ENCODE measurements at regions not wholly inside any gene's neighbourhood (a gene's known extent, or its start where the extent isn't known, plus 50 kb on each side); places are given as distances from the start of the nearest gene placed in this dataset.
A peak's percentile ranks its signal among the peaks of the same experiment; 100 is the strongest.
"Not testable (repeated sequence)": the region's sequence is repeated elsewhere in the genome, so short reads cannot be mapped to it uniquely, and the experiment has no call there.

DNA sequence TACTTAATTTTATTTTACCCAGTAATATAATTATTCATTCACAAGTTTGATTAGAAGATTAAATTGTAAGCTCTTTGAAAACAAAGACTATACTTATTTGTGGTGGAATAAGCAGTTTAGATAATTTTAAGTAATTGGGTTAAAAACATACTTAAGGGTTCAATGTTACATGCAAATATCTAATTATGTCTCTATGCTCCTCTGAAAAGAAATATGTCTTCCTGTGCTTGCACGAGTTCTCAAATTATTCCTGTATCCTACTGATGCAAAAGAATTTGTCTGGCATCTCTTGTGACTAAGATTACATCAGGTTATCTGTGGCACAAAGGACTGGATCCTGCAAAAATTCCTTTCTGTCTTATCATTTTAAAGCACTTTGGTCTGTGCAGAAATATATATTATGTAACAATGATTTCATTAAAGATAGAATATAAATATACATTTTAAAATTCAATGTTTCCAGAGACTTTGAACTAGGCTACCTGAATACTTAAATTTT, 416.7 kb downstream of the COL11A1 start:
- no peak for DNase-seq (ENCODE audit: low read depth, low spot score)
- H3K4me3 ChIP-seq (ENCODE audit: low read length): no peak overlapping the region

- DNase-seq (ENCODE audit: low read depth, low spot score): no peak
- no peak overlapping the region for H3K4me3 ChIP-seq (ENCODE audit: low read length)
Measured at GRCh38 chr1:102687383-102687782, 420.9 kb downstream of the COL11A1 start.

DNA sequence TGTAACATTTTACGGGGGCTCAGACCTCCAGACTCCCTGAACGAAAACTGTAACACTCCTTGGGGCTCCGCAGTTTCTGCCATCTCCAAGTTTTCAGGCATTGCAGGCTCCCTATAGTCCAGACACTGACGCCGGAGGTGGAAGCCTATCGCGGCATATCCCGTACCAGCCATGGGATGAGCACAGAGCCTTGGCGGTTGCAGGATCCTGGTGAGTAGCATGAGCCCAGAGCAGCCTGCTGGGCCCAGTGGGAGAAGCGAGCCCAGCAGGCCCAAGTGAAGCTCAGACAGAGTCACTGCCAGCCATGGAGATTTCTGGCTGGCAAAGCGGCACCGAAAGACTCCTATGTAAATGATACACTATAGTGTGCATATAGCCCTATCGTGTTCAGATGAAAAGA, 446.8 kb downstream of the COL11A1 start:
- no peak for DNase-seq (ENCODE audit: low read depth, low spot score)
- no peak overlapping the region for H3K4me3 ChIP-seq (ENCODE audit: low read length)

DNA sequence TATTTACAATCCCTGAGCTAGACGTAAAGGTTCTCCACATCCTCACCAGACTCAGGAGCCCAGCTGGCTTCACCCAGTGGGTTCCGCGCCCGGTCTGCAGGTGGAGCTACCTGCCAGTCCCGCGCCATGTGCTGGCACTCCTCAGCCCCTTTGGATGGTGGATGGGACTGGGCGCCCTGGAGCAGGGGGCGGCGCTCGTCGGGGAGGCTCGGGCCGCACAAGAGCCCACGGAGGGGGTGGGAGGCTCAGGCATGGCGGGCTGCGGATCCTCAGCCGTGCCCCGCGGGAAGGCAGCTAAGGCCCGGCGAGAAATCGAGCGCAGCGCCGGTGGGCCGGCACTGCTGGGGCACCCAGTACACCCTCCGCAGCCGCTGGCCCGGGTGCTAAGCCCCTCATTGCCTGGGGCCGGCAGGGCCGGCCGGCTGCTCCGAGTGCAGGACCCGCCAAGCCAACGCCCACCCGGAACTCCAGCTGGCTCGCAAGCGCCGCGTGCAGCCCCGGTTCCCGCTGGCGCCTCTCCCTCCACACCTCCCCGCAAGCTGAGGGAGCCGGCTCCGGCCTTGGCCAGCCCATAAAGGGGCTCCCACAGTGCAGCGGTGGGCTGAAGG, 448.3 kb downstream of the COL11A1 start:
- not testable (repeated sequence) for H3K4me3 ChIP-seq (ENCODE audit: low read length); DNase-seq (ENCODE audit: low read depth, low spot score)

GRCh38 chr1:102655034-102655433, 453.3 kb downstream of the COL11A1 start:
- H3K4me3 ChIP-seq (ENCODE audit: low read length): no peak overlapping the region
- DNase-seq (ENCODE audit: low read depth, low spot score): no peak

DNA sequence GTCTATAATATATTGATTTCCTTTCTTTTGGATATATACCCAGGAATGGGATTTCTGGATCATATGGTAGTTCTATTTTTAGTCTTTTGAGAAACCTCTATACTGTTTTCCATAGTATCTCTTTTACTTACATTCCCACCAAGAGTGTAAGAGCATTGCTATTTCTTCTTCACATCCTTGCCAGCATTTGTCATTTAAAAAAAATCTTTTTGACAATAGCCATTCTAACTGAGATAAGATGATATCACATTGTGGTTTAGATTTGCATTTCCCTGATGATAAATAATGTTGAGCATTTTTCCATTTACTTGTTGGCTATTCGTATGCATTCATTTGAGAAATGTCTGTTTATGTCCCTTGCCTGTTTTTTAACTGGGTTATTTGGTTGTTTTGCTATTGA, 467.4 kb downstream of the COL11A1 start:
- H3K4me3 ChIP-seq (ENCODE audit: low read length): no peak overlapping the region
- DNase-seq (ENCODE audit: low read depth, low spot score): no peak

- DNase-seq (ENCODE audit: low read depth, low spot score): no peak
- no peak overlapping the region for H3K4me3 ChIP-seq (ENCODE audit: low read length)
Measured at GRCh38 chr1:102640312-102640711, 468.0 kb downstream of the COL11A1 start.

DNA sequence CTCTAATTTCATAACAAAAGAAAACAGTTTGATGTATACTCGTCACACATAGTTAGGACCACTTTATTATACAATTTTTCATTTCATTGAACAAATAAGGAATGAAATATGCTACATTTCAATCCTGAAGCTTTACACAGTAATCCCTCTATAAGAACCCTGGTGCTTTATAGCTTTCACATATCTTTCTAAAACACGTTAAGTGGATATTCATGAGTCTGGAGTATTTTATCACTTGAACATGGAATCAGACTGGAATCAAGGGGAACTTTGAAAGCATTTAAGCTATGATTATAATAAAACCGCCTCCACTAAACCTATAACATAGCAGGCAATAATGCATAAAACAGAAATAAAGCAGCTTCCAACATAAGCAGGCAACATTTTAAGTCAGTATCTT, 476.6 kb downstream of the COL11A1 start:
- H3K4me3 ChIP-seq (ENCODE audit: low read length): no peak overlapping the region
- no peak for DNase-seq (ENCODE audit: low read depth, low spot score)

DNA sequence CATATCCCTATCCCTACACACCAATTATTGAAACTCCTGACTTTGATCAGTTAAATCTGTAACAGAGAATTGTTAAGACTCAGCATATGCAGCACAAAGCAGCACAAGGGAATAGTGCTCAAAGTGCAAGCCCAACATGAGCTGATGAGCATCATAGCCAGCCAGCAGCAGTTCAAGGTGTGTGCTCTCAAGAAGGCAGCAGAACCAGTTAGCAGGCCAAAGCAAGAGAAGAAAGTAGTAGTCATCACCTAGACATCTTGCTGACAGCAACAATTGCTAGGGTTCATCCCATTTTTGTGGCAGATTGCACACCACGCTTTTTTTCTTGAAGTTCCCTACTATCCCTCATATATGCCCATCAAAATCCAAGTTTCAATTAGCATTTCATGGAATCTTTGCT, 478.3 kb downstream of the COL11A1 start:
- no peak overlapping the region for H3K4me3 ChIP-seq (ENCODE audit: low read length)
- no peak for DNase-seq (ENCODE audit: low read depth, low spot score)

- no peak for DNase-seq (ENCODE audit: low read depth, low spot score)
- H3K4me3 ChIP-seq (ENCODE audit: low read length): no peak overlapping the region
Measured at GRCh38 chr1:102628109-102628613, 480.2 kb downstream of the COL11A1 start.

GRCh38 chr1:102627145-102627544, 481.2 kb downstream of the COL11A1 start:
- H3K4me3 ChIP-seq (ENCODE audit: low read length): no peak overlapping the region
- no peak for DNase-seq (ENCODE audit: low read depth, low spot score)

GRCh38 chr1:102615896-102616295, 492.4 kb downstream of the COL11A1 start:
- DNase-seq (ENCODE audit: low read depth, low spot score): no peak
- no peak overlapping the region for H3K4me3 ChIP-seq (ENCODE audit: low read length)

DNA sequence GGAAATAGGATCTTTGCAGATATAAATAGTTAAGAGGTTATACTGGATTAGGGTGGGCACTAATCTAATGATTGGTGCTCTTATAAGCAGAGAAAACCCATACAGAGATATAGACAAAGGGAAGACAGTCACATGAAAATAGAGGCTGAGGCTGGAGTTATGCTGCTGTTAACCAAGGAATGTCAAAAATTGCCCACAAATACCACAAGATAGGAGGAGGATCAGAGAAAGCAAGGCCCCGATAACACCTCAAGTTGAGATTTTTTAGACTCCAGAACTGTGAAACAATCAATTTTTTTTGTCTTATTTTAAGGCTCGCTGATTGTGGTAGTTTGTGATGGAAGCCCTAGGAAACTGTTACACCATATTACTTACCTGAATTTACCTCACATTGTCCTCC, 513.2 kb downstream of the COL11A1 start:
- peak; percentile 7 for DNase-seq (ENCODE audit: low read depth, low spot score)
- H3K4me3 ChIP-seq (ENCODE audit: low read length): no peak overlapping the region

DNA sequence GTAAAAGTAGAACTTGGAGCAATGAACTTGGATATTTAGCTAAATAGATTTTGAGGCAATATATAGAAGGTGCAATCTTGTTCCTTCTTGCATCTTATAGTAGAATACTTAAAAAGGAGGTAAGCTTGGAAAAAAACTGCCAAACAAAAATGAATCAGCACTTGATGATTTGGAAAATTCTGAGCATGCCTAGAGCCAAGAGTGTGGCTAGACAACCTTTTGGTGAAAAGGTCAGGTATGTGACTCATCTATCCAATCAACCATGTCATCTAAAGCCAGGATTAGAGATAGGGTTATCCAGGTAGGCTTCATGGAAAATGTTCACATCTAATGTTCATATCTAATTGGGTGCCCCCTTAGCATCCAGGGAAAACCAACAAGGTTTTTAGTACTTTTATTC, 515.0 kb downstream of the COL11A1 start:
- H3K4me3 ChIP-seq (ENCODE audit: low read length): no peak overlapping the region
- DNase-seq (ENCODE audit: low read depth, low spot score): no peak

- no peak overlapping the region for H3K4me3 ChIP-seq (ENCODE audit: low read length)
- no peak for DNase-seq (ENCODE audit: low read depth, low spot score)
Measured at GRCh38 chr1:102588536-102588935, 519.8 kb downstream of the COL11A1 start.

GRCh38 chr1:102586022-102586421, 522.3 kb downstream of the COL11A1 start:
- no peak overlapping the region for H3K4me3 ChIP-seq (ENCODE audit: low read length)
- DNase-seq (ENCODE audit: low read depth, low spot score): no peak

DNA sequence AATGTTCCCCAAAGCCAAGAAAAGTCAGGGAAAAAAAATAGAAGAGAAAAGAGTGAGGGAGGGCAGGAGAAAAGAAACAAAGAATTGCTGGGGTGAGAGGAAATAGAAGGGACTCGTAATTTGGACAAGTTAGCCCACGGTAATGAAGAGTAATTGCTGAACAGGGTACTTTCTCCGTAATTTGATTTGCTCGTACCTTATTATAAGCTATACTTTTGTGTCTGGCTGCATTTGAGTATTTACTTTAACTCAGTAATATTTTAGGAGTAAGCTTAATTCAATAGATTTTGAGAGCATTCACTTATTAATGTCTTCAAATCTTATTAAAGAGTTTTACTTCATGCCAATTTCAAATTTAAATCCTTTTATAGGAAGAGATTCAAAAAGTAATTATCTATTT, 527.5 kb downstream of the COL11A1 start:
- DNase-seq (ENCODE audit: low read depth, low spot score): no peak
- no peak overlapping the region for H3K4me3 ChIP-seq (ENCODE audit: low read length)

GRCh38 chr1:102578804-102579203, 529.5 kb downstream of the COL11A1 start:
- no peak for DNase-seq (ENCODE audit: low read depth, low spot score)
- no peak overlapping the region for H3K4me3 ChIP-seq (ENCODE audit: low read length)

DNA sequence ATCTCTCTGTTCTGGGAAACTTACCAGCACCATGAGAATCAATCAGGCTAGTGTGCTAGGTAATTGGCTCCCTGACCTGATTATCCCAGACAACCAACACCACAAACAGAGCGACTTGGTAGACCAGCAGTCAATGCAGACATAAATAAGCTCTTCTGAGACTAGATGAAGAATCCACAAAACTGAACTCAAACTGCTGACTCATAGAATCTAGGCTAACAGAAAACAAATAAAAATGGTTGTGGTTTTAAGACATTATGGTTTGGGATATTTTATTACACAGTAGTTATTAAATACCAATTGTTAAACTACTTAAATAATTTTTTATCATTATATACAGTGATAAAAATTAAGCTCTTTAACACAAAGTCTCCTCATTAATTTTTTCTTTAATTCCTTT, 535.7 kb downstream of the COL11A1 start:
- no peak overlapping the region for H3K4me3 ChIP-seq (ENCODE audit: low read length)

DNA sequence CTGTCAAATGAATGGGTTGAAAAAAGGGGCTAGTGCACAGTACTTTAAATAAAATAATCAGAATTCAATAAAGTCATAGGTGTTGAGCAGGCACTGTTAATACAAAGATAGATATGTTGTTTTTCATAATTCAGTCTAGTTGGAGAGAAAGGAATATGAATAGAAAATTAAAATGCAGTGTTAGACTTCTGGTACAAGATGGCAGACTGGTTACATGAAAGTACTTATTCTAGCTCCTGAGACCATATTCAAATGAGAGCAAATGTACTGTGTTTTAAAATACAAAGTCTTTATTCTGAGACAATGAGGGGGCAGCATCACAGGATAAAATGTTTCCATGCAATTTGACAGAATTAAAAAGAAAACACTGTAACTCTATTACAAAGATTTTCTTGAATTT, 542.1 kb downstream of the COL11A1 start:
- no peak overlapping the region for H3K4me3 ChIP-seq (ENCODE audit: low read length)
- no peak for DNase-seq (ENCODE audit: low read depth, low spot score)

More for the DNA sequence above, 535.7 kb downstream of the COL11A1 start:
- DNase-seq (ENCODE audit: low read depth, low spot score): no peak

GRCh38 chr1:102562380-102562779, 545.9 kb downstream of the COL11A1 start:
- DNase-seq (ENCODE audit: low read depth, low spot score): no peak
- H3K4me3 ChIP-seq (ENCODE audit: low read length): no peak overlapping the region
